ENCODE measurements at regions not wholly inside any gene's neighbourhood (a gene's known extent, or its start where the extent isn't known, plus 50 kb on each side); places are given as distances from the start of the nearest gene placed in this dataset.
"Not testable (repeated sequence)": the region's sequence is repeated elsewhere in the genome, so short reads cannot be mapped to it uniquely, and the experiment has no call there.

GRCh38 chr4:72641611-72642010 lies 72.6 kb upstream of the ADAMTS3 start:
- H4K5ac ChIP-seq (ENCODE audit: insufficient read length, low read depth, low read length): no peak overlapping the region
- no peaks in the 10 kb centered on the region for H3K23me2 ChIP-seq (ENCODE audit: insufficient read length, low read depth, low read length, poor library complexity, severe bottlenecking)
- H2BK120ac ChIP-seq (ENCODE audit: low read depth, low read length, poor library complexity, severe bottlenecking): no peak overlapping the region
- H3T11ph ChIP-seq (ENCODE audit: low read length): no peak overlapping the region
- no peak overlapping the region for H3K56ac ChIP-seq (ENCODE audit: insufficient read length, low read depth, low read length)
- H3K9me3 ChIP-seq (ENCODE audit: control insufficient read depth, low read depth, low read length): peaks cover 8% of the 10 kb centered on the region
- H3K79me2 ChIP-seq (ENCODE audit: insufficient read depth, low read length): no peaks in the 10 kb centered on the region
- no peak for TF ChIP-seq CTCF (conservative IDR thresholded peaks at IDR 0.05)
- H2BK12ac ChIP-seq (ENCODE audit: insufficient read length, low read depth, low read length): no peak overlapping the region
- WGBS (ENCODE audit: extremely low coverage, insufficient read length, low lambda C conversion rate): no CpG with 5 or more reads among the region's 2 CpGs
- H3K4me1 ChIP-seq (ENCODE audit: insufficient read depth, low read length): no peaks in the 10 kb centered on the region
- DNase-seq: no peak
- Mint-ChIP-seq H3K4me1 (no peaks in the 10 kb centered on the region), H3K9me3 (peaks cover 15 to 20% of the 10 kb centered on the region in 2 experiments), H3K27ac (no peak overlapping the region), H3K36me3 (ENCODE audit: insufficient read depth in 1 of 3, low read depth in 3 of 3) (peaks cover 5 to 10% (median 6%) of the 10 kb centered on the region in 3 experiments), H3K27me3 (ENCODE audit: low read depth) (no peaks in the 10 kb centered on the region), H3K4me3 (no peak overlapping the region)
- H3K9ac ChIP-seq (ENCODE audit: extremely low read depth, insufficient read length, low read length): no peak overlapping the region
- H2BK5ac ChIP-seq (ENCODE audit: insufficient read length, low read length): no peak overlapping the region
- no peak overlapping the region for H3K23ac ChIP-seq (ENCODE audit: insufficient read length, low read depth, low read length)
- H3K4ac ChIP-seq (ENCODE audit: low read depth, low read length): no peak overlapping the region
- H3K79me1 ChIP-seq (ENCODE audit: insufficient read depth, low read depth, low read length, poor library complexity, severe bottlenecking): no peaks in the 10 kb centered on the region
- no peak overlapping the region for H3K14ac ChIP-seq (ENCODE audit: insufficient read depth, low read length)
- no peak overlapping the region for H4K91ac ChIP-seq (ENCODE audit: insufficient read length, low read depth, low read length)
- no peak overlapping the region for H2BK15ac ChIP-seq (ENCODE audit: low read depth, low read length)
- H3K27ac ChIP-seq (ENCODE audit: insufficient read length, low read depth, low read length): no peak overlapping the region
- H3K27me3 ChIP-seq (ENCODE audit: insufficient read depth, low read length): no peaks in the 10 kb centered on the region
- no peak overlapping the region for H3K4me2 ChIP-seq (ENCODE audit: insufficient read depth, insufficient read length, low read length)
- no peak overlapping the region for H2AK5ac ChIP-seq (ENCODE audit: insufficient read length, low read length)
- no peak overlapping the region for H3K18ac ChIP-seq (ENCODE audit: insufficient read length, low read depth, low read length)
- no peak overlapping the region for H2BK20ac ChIP-seq (ENCODE audit: low read depth, low read length, poor library complexity, severe bottlenecking)
- H2AFZ ChIP-seq (ENCODE audit: low read length): no peak overlapping the region
- no peak overlapping the region for H4K8ac ChIP-seq (replicated peaks; ENCODE audit: insufficient read length, low read depth, low read length)
- H4K20me1 ChIP-seq (ENCODE audit: control insufficient read depth, insufficient read depth, insufficient read length): no peaks in the 10 kb centered on the region

- not testable (repeated sequence) for H2BK120ac ChIP-seq (ENCODE audit: low read depth, low read length, poor library complexity, severe bottlenecking); H2AK5ac ChIP-seq (ENCODE audit: insufficient read length, low read length); H3K4me3 Mint-ChIP-seq; H3K4ac ChIP-seq (ENCODE audit: low read depth, low read length); H2BK12ac ChIP-seq (ENCODE audit: insufficient read length, low read depth, low read length); H3K4me2 ChIP-seq (ENCODE audit: insufficient read depth, insufficient read length, low read length); H4K8ac ChIP-seq (replicated peaks; ENCODE audit: insufficient read length, low read depth, low read length); H3K18ac ChIP-seq (ENCODE audit: insufficient read length, low read depth, low read length); H3K56ac ChIP-seq (ENCODE audit: insufficient read length, low read depth, low read length); DNase-seq; H4K5ac ChIP-seq (ENCODE audit: insufficient read length, low read depth, low read length); H3K79me2 ChIP-seq (ENCODE audit: insufficient read depth, low read length); H4K91ac ChIP-seq (ENCODE audit: insufficient read length, low read depth, low read length); H3K27me3 Mint-ChIP-seq (ENCODE audit: low read depth); H3K14ac ChIP-seq (ENCODE audit: insufficient read depth, low read length); H3K4me1 Mint-ChIP-seq; H3K23me2 ChIP-seq (ENCODE audit: insufficient read length, low read depth, low read length, poor library complexity, severe bottlenecking); H3K79me1 ChIP-seq (ENCODE audit: insufficient read depth, low read depth, low read length, poor library complexity, severe bottlenecking); H3K4me1 ChIP-seq (ENCODE audit: insufficient read depth, low read length); H3K27ac ChIP-seq (ENCODE audit: insufficient read length, low read depth, low read length); H3K9ac ChIP-seq (ENCODE audit: extremely low read depth, insufficient read length, low read length); H2AFZ ChIP-seq (ENCODE audit: low read length); H3K27me3 ChIP-seq (ENCODE audit: insufficient read depth, low read length); H3K27ac Mint-ChIP-seq; H2BK5ac ChIP-seq (ENCODE audit: insufficient read length, low read length); H2BK15ac ChIP-seq (ENCODE audit: low read depth, low read length); H2BK20ac ChIP-seq (ENCODE audit: low read depth, low read length, poor library complexity, severe bottlenecking); H3K23ac ChIP-seq (ENCODE audit: insufficient read length, low read depth, low read length); H3T11ph ChIP-seq (ENCODE audit: low read length); H4K20me1 ChIP-seq (ENCODE audit: control insufficient read depth, insufficient read depth, insufficient read length)
- H3K9me3 ChIP-seq (ENCODE audit: control insufficient read depth, low read depth, low read length): peaks cover 12% of the 10 kb centered on the region
- Mint-ChIP-seq H3K36me3 (ENCODE audit: insufficient read depth in 1 of 3, low read depth in 3 of 3) (peaks cover 9 to 23% (median 20%) of the 10 kb centered on the region in 3 experiments), H3K9me3 (peaks cover 46 to 50% of the 10 kb centered on the region in 2 experiments)
- no CpG with 5 or more reads among the region's 10 CpGs for WGBS (ENCODE audit: extremely low coverage, insufficient read length, low lambda C conversion rate)
Measured at GRCh38 chr4:72636866-72637265, 67.8 kb upstream of the ADAMTS3 start.

All from H9 (cell line).